ENCODE measurements at regions not wholly inside any gene's neighbourhood (a gene's known extent, or its start where the extent isn't known, plus 50 kb on each side); places are given as distances from the start of the nearest gene placed in this dataset.

GRCh38 chr1:232179896-232180778 lies 449.8 kb downstream of the SIPA1L2 start:
- Histone ChIP-seq H3K4me3 (ENCODE audit: low read depth in 2 of 2, low read length in 2 of 2) (no peak overlapping the region), H3K4me1 (ENCODE audit: control insufficient read depth, insufficient read depth, low read length) (no peaks in the 10 kb centered on the region), H3K9me3 (ENCODE audit: control insufficient read depth, insufficient read depth, low read depth, low read length) (no peaks in the 10 kb centered on the region), H3K27me3 (ENCODE audit: control insufficient read depth, insufficient read depth, low read length) (no peaks in the 10 kb centered on the region; the same call in 1 of the 2 replicates), H3K27ac (ENCODE audit: low read length) (no peak overlapping the region), H3K36me3 (ENCODE audit: control insufficient read depth, insufficient read depth, low read length) (no peaks in the 10 kb centered on the region)
- ChIA-PET POLR2A (no interaction called here), CTCF (no interaction called here)
- ATAC-seq (no peak), DNase-seq (ENCODE audit: low read depth, low spot score) (no peak)
- in situ Hi-C loops (cut with HindIII; ENCODE audit: low pct_unique_long_range_greater_than_20kb, low sequenced_read_pairs) = no loop called here
- BruUV-seq (replicated peaks) = no TSS peak
- TF ChIP-seq TCF7L2 (IDR thresholded peaks at IDR 0.05; ENCODE audit: low read depth, low read length) (no peak), REST (IDR thresholded peaks at IDR 0.05; ENCODE audit: insufficient read depth in 1 of 2, low read depth in 2 of 2, low read length in 1 of 2) (no peak)
- intact Hi-C loops (cut with micrococcal nuclease; ENCODE audit: unreplicated experiment) = no loop called here

GRCh38 chr1:232178191-232178590 lies 451.7 kb downstream of the SIPA1L2 start:
- intact Hi-C loops (cut with micrococcal nuclease; ENCODE audit: unreplicated experiment) (no loop called here), in situ Hi-C loops (cut with HindIII; ENCODE audit: low pct_unique_long_range_greater_than_20kb, low sequenced_read_pairs) (no loop called here)
- H3K27ac ChIP-seq (ENCODE audit: low read length) = no peak overlapping the region
- ATAC-seq (no peak), DNase-seq (ENCODE audit: low read depth, low spot score) (no peak)
- H3K36me3 ChIP-seq (ENCODE audit: control insufficient read depth, insufficient read depth, low read length) = no peaks in the 10 kb centered on the region
- no peaks in the 10 kb centered on the region; the same call in 1 of the 2 replicates for H3K27me3 ChIP-seq (ENCODE audit: control insufficient read depth, insufficient read depth, low read length)
- POLR2A ChIA-PET = no interaction called here
- no peaks in the 10 kb centered on the region for H3K4me1 ChIP-seq (ENCODE audit: control insufficient read depth, insufficient read depth, low read length)
- TF ChIP-seq TCF7L2 (IDR thresholded peaks at IDR 0.05; ENCODE audit: low read depth, low read length) (no peak), REST (IDR thresholded peaks at IDR 0.05; ENCODE audit: insufficient read depth in 1 of 2, low read depth in 2 of 2, low read length in 1 of 2) (no peak), SIN3A (IDR thresholded peaks at IDR 0.05; ENCODE audit: borderline replicate concordance, insufficient read depth, low read depth, low read length) (no peak), POLR2AphosphoS5 (IDR thresholded peaks at IDR 0.05; ENCODE audit: low read depth, low read length) (no peak), CTCF (IDR thresholded peaks at IDR 0.05) (no peak)
- CTCF ChIA-PET = no interaction called here
- no TSS peak for BruUV-seq (replicated peaks)
- H3K4me3 ChIP-seq (ENCODE audit: low read depth in 2 of 2, low read length in 2 of 2) = no peak overlapping the region
- no peaks in the 10 kb centered on the region for H3K9me3 ChIP-seq (ENCODE audit: control insufficient read depth, insufficient read depth, low read depth, low read length)
